Astrocyte of the hippocampus (primary cell): ENCODE measurements at regions not wholly inside any gene's neighbourhood (a gene's known extent, or its start where the extent isn't known, plus 50 kb on each side); places are given as distances from the start of the nearest gene placed in this dataset.
A peak's percentile ranks its signal among the peaks of the same experiment; 100 is the strongest.
"Not testable (repeated sequence)": the region's sequence is repeated elsewhere in the genome, so short reads cannot be mapped to it uniquely, and the experiment has no call there.

ENCODE experiments used
- DNase-seq: peaks from one replicate; pipeline ENCODE4 v3.0.0; 2011; ENCODE audit warnings: low read depth, low spot score

- DNase-seq: no peak
These were observed 587.3 kb downstream of the TMA16 start for GRCh38 chr4:164081801-164082200.

- no peak for DNase-seq
These were observed 593.2 kb downstream of the TMA16 start for GRCh38 chr4:164087733-164088132.

GRCh38 chr4:164095313-164096110, 601.0 kb downstream of the TMA16 start:
- DNase-seq: peak; percentile 53

- DNase-seq: no peak
These were observed 602.5 kb downstream of the TMA16 start for GRCh38 chr4:164096766-164097518.

- not testable (repeated sequence) for DNase-seq
These were observed 606.4 kb downstream of the TMA16 start for GRCh38 chr4:164100741-164101365.

GRCh38 chr4:164108971-164109370, 614.5 kb downstream of the TMA16 start:
- no peak for DNase-seq

GRCh38 chr4:164109503-164109902, 615.0 kb downstream of the TMA16 start:
- peak; percentile 35 for DNase-seq

GRCh38 chr4:164115236-164115635, 620.7 kb downstream of the TMA16 start:
- no peak for DNase-seq

- no peak for DNase-seq
These were observed 621.8 kb downstream of the TMA16 start for GRCh38 chr4:164116286-164116685.

GRCh38 chr4:164134388-164134787, 619.5 kb upstream of the SMIM31 start:
- DNase-seq: no peak

- DNase-seq: peak; percentile 68
These were observed 617.7 kb upstream of the SMIM31 start for GRCh38 chr4:164136180-164136616.

- DNase-seq: no peak
These were observed 615.4 kb upstream of the SMIM31 start for GRCh38 chr4:164138521-164138920.

- DNase-seq: no peak
These were observed 614.6 kb upstream of the SMIM31 start for GRCh38 chr4:164139291-164139690.

- DNase-seq: not testable (repeated sequence)
These were observed 612.1 kb upstream of the SMIM31 start for GRCh38 chr4:164141755-164142375.

GRCh38 chr4:164154416-164154815, 599.5 kb upstream of the SMIM31 start:
- no peak for DNase-seq

GRCh38 chr4:164169591-164169990, 584.3 kb upstream of the SMIM31 start:
- peak; percentile 27 for DNase-seq

GRCh38 chr4:164177153-164177552, 576.8 kb upstream of the SMIM31 start:
- peak; percentile 6 for DNase-seq

- no peak for DNase-seq
These were observed 576.2 kb upstream of the SMIM31 start for GRCh38 chr4:164177753-164178152.

GRCh38 chr4:164188236-164188635, 565.7 kb upstream of the SMIM31 start:
- no peak for DNase-seq

GRCh38 chr4:164192844-164193243, 561.1 kb upstream of the SMIM31 start:
- DNase-seq: no peak

GRCh38 chr4:164193676-164194075, 560.3 kb upstream of the SMIM31 start:
- DNase-seq: no peak

GRCh38 chr4:164197556-164197955, 556.4 kb upstream of the SMIM31 start:
- no peak for DNase-seq
